H1 (cell line): ENCODE measurements at regions not wholly inside any gene's neighbourhood (a gene's known extent, or its start where the extent isn't known, plus 50 kb on each side); places are given as distances from the start of the nearest gene placed in this dataset.

Source experiments
- CTCF ChIA-PET: fragments of 300-600 bp; sonication (Branson Sonifier 250); formaldehyde crosslinking; loops from one replicate; lab custom pipeline; 2021; ENCODE audit not compliant: partially characterized antibody; lab: Charles Lee
- POLR2A ChIA-PET: fragments of 300-600 bp; sonication (Branson Sonifier 250); formaldehyde crosslinking; loops from one replicate; lab custom pipeline; 2021; ENCODE audit warnings: inconsistent platforms; ENCODE audit not compliant: partially characterized antibody; lab: Charles Lee
- DNase-seq, 2 experiments: peaks; one replicate each; pipeline versions ENCODE4 v3.0.0 to v3.0.0-alpha.2; 2010 to 2022; ENCODE audit warnings: low spot score in 2 of 2, low read depth in 1 of 2, mixed read lengths in 1 of 2
- FAIRE-seq: peaks from 2 replicates; lab custom pipeline; 2011; peaks lifted over from hg19 to GRCh38; lab: Jason Lieb, UNC
- H2AFZ ChIP-seq: 2 replicates; pipeline ENCODE4 v1.8.1; 2012; ENCODE audit warnings: low read length, inconsistent platforms
- H2AK5ac ChIP-seq: 2 replicates; pipeline ENCODE4 v1.6.1; 2013; ENCODE audit warnings: low read depth, low read length
- H2BK120ac ChIP-seq: replicated peaks from 2 replicates; pipeline ENCODE3; 2013; ENCODE audit warnings: low read depth, low read length, inconsistent platforms
- H2BK12ac ChIP-seq: 2 replicates; pipeline ENCODE4 v1.6.1; 2013; ENCODE audit warnings: low read depth, low read length
- H2BK15ac ChIP-seq: 2 replicates; pipeline ENCODE4 v1.6.1; 2013; ENCODE audit warnings: low read length
- H2BK20ac ChIP-seq: 2 replicates; pipeline ENCODE4 v1.6.1; 2013; ENCODE audit warnings: low read length
- H2BK5ac ChIP-seq: 2 replicates; pipeline ENCODE4 v1.6.1; 2013; ENCODE audit warnings: low read depth, low read length
- H3K14ac ChIP-seq: 2 replicates; pipeline ENCODE4 v1.6.1; 2013; ENCODE audit warnings: inconsistent platforms; ENCODE audit not compliant: insufficient read length
- H3K18ac ChIP-seq: 2 replicates; pipeline ENCODE4 v1.6.1; 2013; ENCODE audit warnings: low read length; ENCODE audit errors: extremely low read depth
- H3K23ac ChIP-seq: 2 replicates; pipeline ENCODE4 v1.6.1; 2013; ENCODE audit warnings: inconsistent platforms; ENCODE audit not compliant: insufficient read length
- H3K23me2 ChIP-seq: 2 replicates; pipeline ENCODE4 v1.6.1; 2013; ENCODE audit warnings: low read depth, low read length
- H3K27ac ChIP-seq: 2 replicates; pipeline ENCODE4 v1.6.1; 2011; ENCODE audit warnings: low read depth, low read length, inconsistent platforms
- H3K27me3 ChIP-seq, 4 experiments: replicated peaks in 1 of 4; 1 replicate in 1 of 4; 2 replicates in 3 of 4; pipeline versions ENCODE4 v1.6.1 to v1.8.1; 2011 to 2013; ENCODE audit warnings: low read length in 3 of 4, mild to moderate bottlenecking in 3 of 4, inconsistent platforms in 2 of 4, mixed read lengths in 2 of 4, moderate library complexity in 1 of 4; ENCODE audit not compliant: control insufficient read depth in 3 of 4, insufficient read depth in 3 of 4; ENCODE audit errors: extremely low read depth in 1 of 4
- H3K36me3 ChIP-seq, 4 experiments: 2 replicates each; pipeline versions ENCODE4 v1.6.1 to v1.8.1; 2011 to 2013; ENCODE audit warnings: mild to moderate bottlenecking in 4 of 4, low read length in 3 of 4, moderate library complexity in 2 of 4, control low read depth in 1 of 4, inconsistent platforms in 1 of 4; ENCODE audit not compliant: insufficient read depth in 4 of 4, control insufficient read depth in 2 of 4
- H3K4ac ChIP-seq: replicated peaks from 2 replicates; pipeline ENCODE3; 2013; ENCODE audit warnings: low read length, low read depth, mixed read lengths, inconsistent platforms; ENCODE audit not compliant: insufficient read length
- H3K4me1 ChIP-seq, 4 experiments: replicated peaks in 1 of 4; 1 replicate in 1 of 4; 2 replicates in 3 of 4; pipeline versions ENCODE4 v1.6.1 to v1.8.1; 2011 to 2013; ENCODE audit warnings: low read length in 3 of 4, inconsistent platforms in 2 of 4, mixed read lengths in 1 of 4; ENCODE audit not compliant: insufficient read depth in 4 of 4, control insufficient read depth in 3 of 4
- H3K4me2 ChIP-seq, 2 experiments: 2 replicates each; pipeline versions ENCODE4 v1.6.1 to v1.8.1; 2011 to 2013; ENCODE audit warnings: low read depth in 2 of 2, low read length in 2 of 2, control low read depth in 1 of 2, inconsistent platforms in 1 of 2, mild to moderate bottlenecking in 1 of 2; ENCODE audit not compliant: insufficient read depth in 1 of 2
- H3K4me3 ChIP-seq, 4 experiments: fragments of 200-600, 300-600 bp in 1 of 4; sonication (generic), shearing (Covaris generic), sonication (Bioruptor Twin) in 1 of 4; 2 replicates each; pipeline versions ENCODE4 v1.5.1 to v1.8.1; 2011 to 2016; ENCODE audit warnings: low read length in 4 of 4, low read depth in 3 of 4, control low read depth in 2 of 4, inconsistent platforms in 2 of 4, mild to moderate bottlenecking in 2 of 4, mixed read lengths in 1 of 4, moderate library complexity in 1 of 4; ENCODE audit not compliant: insufficient read depth in 2 of 4; ENCODE audit errors: extremely low read depth in 1 of 4
- H3K56ac ChIP-seq: replicated peaks from 2 replicates; pipeline ENCODE3; 2013; ENCODE audit warnings: low read depth, mild to moderate bottlenecking, mixed read lengths, low read length, inconsistent platforms; ENCODE audit not compliant: insufficient read length
- H3K79me1 ChIP-seq: 2 replicates; pipeline ENCODE4 v1.6.1; 2013; ENCODE audit warnings: low read depth, low read length, control low read depth
- H3K79me2 ChIP-seq, 2 experiments: 2 replicates each; pipeline versions ENCODE4 v1.6.1 to v1.8.1; 2012 to 2013; ENCODE audit warnings: low read length in 2 of 2, mild to moderate bottlenecking in 2 of 2, inconsistent platforms in 1 of 2; ENCODE audit not compliant: insufficient read depth in 2 of 2, control insufficient read depth in 1 of 2
- H3K9ac ChIP-seq, 4 experiments: replicated peaks in 1 of 4; 1 replicate in 1 of 4; 2 replicates in 3 of 4; pipeline versions ENCODE4 v1.6.1 to v1.8.1; 2011 to 2013; ENCODE audit warnings: low read depth in 3 of 4, low read length in 3 of 4, control low read depth in 2 of 4, mild to moderate bottlenecking in 2 of 4, moderate library complexity in 2 of 4, inconsistent platforms in 1 of 4; ENCODE audit errors: extremely low read depth in 1 of 4
- H3K9me3 ChIP-seq, 2 experiments: 2 replicates each; pipeline versions ENCODE4 v1.6.1 to v1.8.1; 2012 to 2013; ENCODE audit warnings: mild to moderate bottlenecking in 2 of 2, moderate library complexity in 2 of 2, control low read depth in 1 of 2, inconsistent platforms in 1 of 2, low read depth in 1 of 2, low read length in 1 of 2, mixed read lengths in 1 of 2; ENCODE audit not compliant: insufficient read depth in 2 of 2
- H4K20me1 ChIP-seq, 2 experiments: replicated peaks in 1 of 2; 2 replicates each; pipeline versions ENCODE3 to v1.8.1; 2011 to 2013; ENCODE audit warnings: inconsistent platforms in 2 of 2, low read length in 2 of 2, mild to moderate bottlenecking in 1 of 2; ENCODE audit not compliant: insufficient read depth in 2 of 2, control insufficient read depth in 1 of 2
- H4K5ac ChIP-seq: 2 replicates; pipeline ENCODE4 v1.6.1; 2013; ENCODE audit warnings: low read length, low read depth, mixed read lengths, inconsistent platforms; ENCODE audit not compliant: insufficient read length
- H4K8ac ChIP-seq: 2 replicates; pipeline ENCODE4 v1.8.0; 2013; ENCODE audit warnings: mild to moderate bottlenecking, moderate library complexity, low read length, inconsistent platforms; ENCODE audit not compliant: insufficient read depth; ENCODE audit errors: extremely low read depth
- H4K91ac ChIP-seq: replicated peaks from 2 replicates; pipeline ENCODE3; 2013; ENCODE audit warnings: low read length, mixed read lengths, inconsistent platforms; ENCODE audit not compliant: insufficient read length
- CTCF ChIP-seq, 3 experiments: IDR thresholded peaks; 1 replicate in 2 of 3; 2 replicates in 1 of 3; pipeline versions ENCODE4 v1.5.1 to v1.6.1; 2011; ENCODE audit warnings: low read length in 3 of 3, mild to moderate bottlenecking in 3 of 3, inconsistent platforms in 2 of 3, low read depth in 1 of 3, moderate library complexity in 1 of 3; ENCODE audit not compliant: insufficient read depth in 1 of 3; ENCODE audit errors: control extremely low read depth in 1 of 3
- PHF8 ChIP-seq: fragments of 200-600 bp; sonication (generic); conservative IDR thresholded peaks from 2 replicates; pipeline ENCODE4 v1.7.1; 2012; ENCODE audit warnings: low read depth, mild to moderate bottlenecking, inconsistent platforms, low read length, moderate library complexity
- POLR2A ChIP-seq, 2 experiments: IDR thresholded peaks; 1 replicate in 1 of 2; 2 replicates in 1 of 2; pipeline ENCODE4 v1.6.1; 2011; ENCODE audit warnings: low read depth in 2 of 2, low read length in 2 of 2, mild to moderate bottlenecking in 2 of 2; ENCODE audit errors: control extremely low read depth in 1 of 2
- TEAD4 ChIP-seq: IDR thresholded peaks from 2 replicates; pipeline ENCODE4 v1.6.1; 2012; ENCODE audit warnings: low read depth, low read length, inconsistent platforms, mixed read lengths
- WGBS, 2 experiments: shearing (Covaris generic) in 1 of 2; methylation state at CpG; one replicate each; pipeline versions ENCODE4 v1.1.6 to v1.1.7; 2013 to 2015; ENCODE audit warnings: low lambda C conversion rate in 2 of 2, mixed read lengths in 2 of 2, inconsistent platforms in 1 of 2, low coverage in 1 of 2, missing lambda C conversion rate in 1 of 2; ENCODE audit not compliant: insufficient replicate concordance in 2 of 2, insufficient coverage in 1 of 2, insufficient read length in 1 of 2; ENCODE audit errors: extremely low coverage in 1 of 2, missing lambda C conversion rate in 1 of 2; 5-methylcytosine and 5-hydroxymethylcytosine counted together

GRCh38 chr9:82736701-82737100, 326.2 kb downstream of the RASEF start:
- FAIRE-seq = no peak
- Histone ChIP-seq H3K14ac (no peak overlapping the region), H3K79me2 (no peaks in the 10 kb centered on the region), H4K20me1 (no peaks in the 10 kb centered on the region), H2BK20ac (no peak overlapping the region), H2BK5ac (no peak overlapping the region), H2AK5ac (no peak overlapping the region), H2AFZ (no peak overlapping the region), H4K5ac (no peak overlapping the region), H3K4ac (no peak overlapping the region), H3K9me3 (no peaks in the 10 kb centered on the region), H3K23ac (no peak overlapping the region), H3K36me3 (peaks cover 0 to 29% (median 0%) of the 10 kb centered on the region in 4 experiments; a peak in 3 of 8 replicates), H3K27ac (no peak overlapping the region), H3K4me1 (peaks cover 0 to 12% (median 3%) of the 10 kb centered on the region in 4 experiments; a peak in 3 of 7 replicates), H3K27me3 (no peaks in the 10 kb centered on the region), H3K4me3 (no peak overlapping the region), H3K9ac (no peak overlapping the region), H3K56ac (no peak overlapping the region), H3K4me2 (no peak overlapping the region), H2BK120ac (no peak overlapping the region), H3K18ac (no peak overlapping the region), H2BK12ac (no peak overlapping the region), H3K23me2 (no peaks in the 10 kb centered on the region), H3K79me1 (no peaks in the 10 kb centered on the region), H4K91ac (no peak overlapping the region), H4K8ac (no peak overlapping the region), H2BK15ac (no peak overlapping the region)
- POLR2A ChIA-PET = no interaction called here
- 88% methylated on average over 2 of the region's 2 CpGs; no CpG with 5 or more reads in 1 of the 2 experiments for WGBS, 2 experiments
- CTCF ChIA-PET = no interaction called here
- DNase-seq = no peak
- no peak for TF ChIP-seq POLR2A (IDR thresholded peaks at IDR 0.05; ENCODE audit: control extremely low read depth in 1 of 2, low read depth in 2 of 2, low read length in 2 of 2)
- no peak for TF ChIP-seq PHF8
- no peak for TF ChIP-seq CTCF (IDR thresholded peaks at IDR 0.05; ENCODE audit: control extremely low read depth in 1 of 3, insufficient read depth in 1 of 3, low read depth in 1 of 3, low read length in 3 of 3)
- no peak for TF ChIP-seq TEAD4
